ENCODE measurements at regions not wholly inside any gene's neighbourhood (a gene's known extent, or its start where the extent isn't known, plus 50 kb on each side); places are given as distances from the start of the nearest gene placed in this dataset.

DNA sequence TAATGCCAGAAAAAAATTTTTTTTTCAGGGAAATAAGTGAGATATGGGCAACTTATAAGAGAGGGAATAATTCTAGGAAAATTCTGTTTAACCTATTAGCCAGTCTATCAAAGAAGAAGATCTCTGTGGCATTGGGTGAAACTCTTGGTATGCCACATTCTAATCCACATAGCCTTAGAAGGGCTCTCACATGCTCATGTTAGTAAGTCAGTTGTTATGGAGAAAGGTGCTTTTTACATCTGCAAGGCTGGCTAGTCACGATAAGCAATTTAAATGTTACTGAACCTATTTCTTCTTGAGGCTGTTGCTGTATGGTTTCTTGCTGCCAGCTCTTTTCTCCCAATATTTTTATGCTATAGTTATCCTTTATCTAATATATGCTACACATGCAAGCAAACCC lies 89.9 kb upstream of the MAGI1 start:
- no peak for DNase-seq (ENCODE audit: low spot score)

- DNase-seq (ENCODE audit: low spot score) = no peak
Measured at GRCh38 chr3:66121318-66121717, 82.6 kb upstream of the MAGI1 start.

GRCh38 chr3:66115858-66116654 lies 77.3 kb upstream of the MAGI1 start:
- no peak for DNase-seq (ENCODE audit: low spot score)

DNA sequence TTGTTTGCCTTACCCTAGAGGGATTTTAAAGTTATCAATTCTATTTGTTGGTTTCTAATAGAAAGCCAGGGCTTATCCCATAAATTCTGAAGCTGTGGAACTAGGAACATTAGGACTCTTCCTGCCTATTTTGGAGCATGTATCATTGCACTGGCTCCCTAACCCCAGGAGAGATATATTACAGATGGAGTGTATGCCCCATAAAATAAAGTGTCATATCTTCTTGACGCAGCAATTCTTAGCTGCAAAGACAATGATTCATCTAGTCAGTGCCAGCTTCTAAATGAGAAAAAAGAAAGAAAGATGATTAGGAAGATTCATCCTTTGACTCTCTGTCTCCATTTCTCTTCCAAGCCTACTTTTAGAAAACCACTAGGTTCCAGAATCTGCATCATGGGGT lies 74.8 kb upstream of the MAGI1 start:
- no peak for DNase-seq (ENCODE audit: low spot score)

- no peak for DNase-seq (ENCODE audit: low spot score)
Measured at GRCh38 chr3:66110840-66111239, 72.1 kb upstream of the MAGI1 start.

DNA sequence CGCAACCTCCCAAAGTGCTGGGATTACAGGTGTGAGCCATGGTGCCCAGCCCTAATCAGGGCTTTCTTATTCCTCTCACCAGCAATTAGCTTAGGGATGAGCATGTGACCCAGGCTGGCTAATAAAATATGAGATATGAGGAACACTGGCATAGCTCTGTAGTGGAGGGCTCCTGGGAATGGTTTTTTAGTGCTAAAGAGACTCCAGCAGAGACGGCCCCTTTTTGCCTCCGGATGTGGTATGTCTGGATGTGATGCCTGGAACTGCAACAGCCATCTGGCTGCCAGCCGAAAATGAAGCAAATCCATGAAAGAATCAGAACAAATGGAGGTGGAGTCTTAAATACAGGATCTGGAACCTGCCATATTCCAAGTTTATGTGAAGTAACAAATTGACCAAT lies 69.1 kb upstream of the MAGI1 start:
- no peak for DNase-seq (ENCODE audit: low spot score)

DNA sequence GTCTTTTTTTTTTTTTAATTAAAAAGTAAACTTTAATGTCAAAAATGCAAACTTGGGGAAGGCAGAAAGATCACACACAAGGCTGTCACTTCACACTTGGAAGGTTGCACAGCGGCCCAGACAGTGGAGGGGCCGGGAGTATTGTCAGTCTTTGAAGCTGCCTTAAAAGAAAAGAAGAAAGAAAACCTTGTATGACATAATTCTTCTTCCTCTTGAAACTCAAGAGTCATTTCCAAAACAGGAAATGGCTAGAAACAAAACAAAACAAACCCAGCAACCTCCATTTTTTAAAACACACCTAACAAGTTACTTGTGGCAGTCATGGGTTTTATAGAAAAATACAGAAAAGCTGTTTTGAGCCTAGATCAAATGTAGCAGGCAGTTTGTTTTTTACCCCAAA lies 68.1 kb upstream of the MAGI1 start:
- DNase-seq (ENCODE audit: low spot score) = peak; percentile 21

GRCh38 chr3:66104535-66104934 lies 65.8 kb upstream of the MAGI1 start:
- no peak for DNase-seq (ENCODE audit: low spot score)

DNA sequence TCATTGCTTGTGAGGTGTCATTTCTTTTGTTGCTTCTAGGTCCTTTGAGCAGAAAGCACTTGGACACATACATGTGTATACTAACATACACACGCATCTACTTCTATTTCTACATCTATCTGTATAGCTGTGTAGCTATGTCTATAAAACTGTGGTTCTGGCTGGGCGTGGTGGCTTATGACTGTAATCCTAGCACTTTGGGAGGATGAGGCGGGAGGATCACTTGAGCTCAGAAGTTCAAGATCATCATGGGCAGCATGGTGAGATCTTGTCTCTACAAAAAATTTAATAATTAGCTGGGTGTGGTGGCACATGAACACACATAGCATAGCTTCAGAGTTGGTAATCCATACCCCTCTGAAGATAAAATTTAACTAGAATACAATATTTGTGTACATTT lies 65.0 kb upstream of the MAGI1 start:
- DNase-seq (ENCODE audit: low spot score) = no peak

DNA sequence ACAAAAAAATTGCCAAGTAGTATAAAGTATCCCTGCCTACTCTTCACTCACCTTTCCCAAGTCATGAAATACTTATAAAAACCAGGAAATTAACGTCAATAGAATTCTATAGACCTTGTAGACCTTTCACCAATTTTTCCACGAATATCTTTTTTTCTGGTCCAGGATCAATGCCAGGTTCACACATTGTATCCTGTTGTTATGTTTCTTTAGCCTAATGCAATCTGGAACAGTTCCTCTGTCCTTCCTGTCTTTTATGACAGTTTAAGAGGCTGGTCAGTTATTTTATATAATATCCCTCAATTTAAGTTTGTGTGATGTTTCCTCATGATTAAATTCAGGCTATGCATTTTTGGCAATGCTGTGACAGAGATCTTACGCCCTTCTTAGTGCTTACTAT lies 63.2 kb upstream of the MAGI1 start:
- DNase-seq (ENCODE audit: low spot score) = no peak

- DNase-seq (ENCODE audit: low spot score) = no peak
Measured at GRCh38 chr3:66099541-66100065, 60.9 kb upstream of the MAGI1 start.

DNA sequence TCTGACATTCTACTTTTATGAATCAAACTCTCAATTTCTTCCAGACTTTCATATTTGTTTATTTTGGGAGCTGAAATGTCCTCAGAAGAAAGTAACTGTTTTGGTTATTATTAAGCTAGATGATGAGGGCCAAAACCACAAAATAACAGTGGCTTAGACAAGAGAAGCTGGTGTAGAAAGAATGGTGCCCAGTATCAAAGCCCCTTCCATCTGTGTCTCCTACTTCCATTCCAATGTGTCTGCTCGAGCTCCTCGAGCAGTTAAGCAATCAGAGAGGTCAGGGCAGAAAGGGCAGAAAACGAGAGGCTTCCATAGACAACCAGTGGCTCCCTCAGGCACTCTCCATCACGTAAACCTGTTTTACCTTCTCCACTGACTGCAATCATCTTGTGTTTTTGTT lies 59.7 kb upstream of the MAGI1 start:
- no peak for DNase-seq (ENCODE audit: low spot score)

DNA sequence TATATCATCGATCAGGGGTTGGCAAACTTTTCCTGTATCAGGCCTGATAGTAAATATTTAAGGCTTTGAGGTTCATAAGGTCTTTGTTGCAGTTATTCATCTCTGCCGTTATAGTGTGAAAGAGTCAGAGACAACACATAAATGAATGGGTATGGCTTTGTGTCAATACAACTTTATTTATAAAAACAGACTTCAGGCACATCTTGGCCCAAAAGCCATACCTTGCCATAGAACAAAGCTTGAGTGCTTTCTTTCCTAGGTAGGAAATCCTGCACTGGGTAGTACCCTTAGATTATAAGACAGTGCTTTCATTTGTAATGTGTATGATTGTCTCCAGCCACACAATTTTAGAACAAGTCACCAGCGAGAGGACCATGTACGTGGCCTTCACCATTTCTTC lies 58.9 kb upstream of the MAGI1 start:
- DNase-seq (ENCODE audit: low spot score) = no peak

GRCh38 chr3:66095295-66096001 lies 56.7 kb upstream of the MAGI1 start:
- DNase-seq (ENCODE audit: low spot score) = no peak

- no peak for DNase-seq (ENCODE audit: low spot score)
Measured at GRCh38 chr3:66093981-66094380, 55.3 kb upstream of the MAGI1 start.

DNA sequence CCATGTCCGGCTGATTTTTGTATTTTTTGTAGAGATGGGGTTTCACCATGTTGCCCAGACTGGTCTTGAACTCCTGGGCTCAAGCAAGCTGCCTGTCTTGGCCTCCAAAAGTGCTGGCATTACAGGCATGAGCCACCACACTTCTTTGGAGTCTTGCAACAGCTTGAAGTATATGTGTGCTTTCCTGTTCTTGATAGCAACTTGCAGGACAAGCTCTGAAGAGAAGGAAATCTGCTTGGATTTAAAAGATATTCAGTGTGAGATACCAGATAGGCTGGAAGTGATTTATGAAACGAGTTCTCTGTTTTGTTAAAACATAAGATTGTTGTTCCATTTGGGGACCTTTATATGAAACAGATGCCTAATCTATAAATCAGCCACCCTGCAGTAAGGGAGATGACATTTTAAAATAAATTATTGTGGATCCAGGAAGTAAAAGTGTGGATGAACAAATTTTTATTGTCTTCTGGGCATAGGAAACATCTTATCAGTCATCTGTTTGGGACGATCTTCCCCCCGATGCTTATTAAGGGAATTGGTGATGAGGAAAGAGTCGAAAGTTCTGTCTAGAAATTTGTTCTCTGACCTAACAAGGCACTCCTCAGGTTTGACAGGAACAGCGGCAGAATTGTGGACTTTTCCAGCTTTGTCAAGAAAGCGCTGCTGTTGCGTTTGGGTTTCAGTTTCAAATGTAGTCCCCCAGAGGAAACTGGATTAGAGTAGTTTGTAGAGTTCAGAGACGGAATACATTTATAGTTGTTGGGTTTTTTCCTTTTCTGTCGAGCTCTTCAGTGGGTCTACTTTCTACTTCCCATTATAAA lies 53.7 kb upstream of the MAGI1 start:
- no peak for DNase-seq (ENCODE audit: low spot score)

Measured in activated CD4-positive, alpha-beta T cell treated with anti-CD3 and anti-CD28 coated beads, Interleukin-2, Interleukin-4, amounts not matched to agents 100 ng/mL and 50 ng/mL, durations not matched to agents 16 hours and 8 hours (primary cell).